ENCODE measurements at regions not wholly inside any gene's neighbourhood (a gene's known extent, or its start where the extent isn't known, plus 50 kb on each side); places are given as distances from the start of the nearest gene placed in this dataset.
"Not testable (repeated sequence)": the region's sequence is repeated elsewhere in the genome, so short reads cannot be mapped to it uniquely, and the experiment has no call there.

GRCh38 chr19:28638445-28638844 is 574.5 kb downstream of the UQCRFS1 start:
- Histone ChIP-seq H3K27me3 (ENCODE audit: insufficient read depth, low read length) (no peaks in the 10 kb centered on the region), H3K9ac (ENCODE audit: low read depth, low read length) (no peak overlapping the region), H3K27ac (ENCODE audit: low read depth, low read length) (no peak overlapping the region), H3K4me1 (ENCODE audit: insufficient read depth, low read length) (peaks cover 1% of the 10 kb centered on the region; the same call in 1 of the 2 replicates), H3K9me3 (ENCODE audit: insufficient read depth, low read depth, low read length) (no peaks in the 10 kb centered on the region), H3K4me3 (ENCODE audit: low read length) (no peak overlapping the region), H3K36me3 (ENCODE audit: insufficient read depth, low read length) (peaks cover 6% of the 10 kb centered on the region; the same call in 1 of the 2 replicates)
- 93% methylated on average over 4 of the region's 4 CpGs for WGBS

- no peak overlapping the region for H3K4me3 ChIP-seq (ENCODE audit: low read length)
- no peak overlapping the region for H3K27ac ChIP-seq (ENCODE audit: low read depth, low read length)
- WGBS, result 96% methylated on average over 5 of the region's 5 CpGs
- no peaks in the 10 kb centered on the region for H3K36me3 ChIP-seq (ENCODE audit: insufficient read depth, low read length)
- H3K9me3 ChIP-seq (ENCODE audit: insufficient read depth, low read depth, low read length), result no peaks in the 10 kb centered on the region
- no peaks in the 10 kb centered on the region for H3K27me3 ChIP-seq (ENCODE audit: insufficient read depth, low read length)
- no peak overlapping the region for H3K9ac ChIP-seq (ENCODE audit: low read depth, low read length)
- H3K4me1 ChIP-seq (ENCODE audit: insufficient read depth, low read length), result peaks cover 5% of the 10 kb centered on the region; the same call in 1 of the 2 replicates
Measured at GRCh38 chr19:28636706-28637105, 576.2 kb downstream of the UQCRFS1 start.

- no peak overlapping the region for H3K9ac ChIP-seq (ENCODE audit: low read depth, low read length)
- WGBS, result 80% methylated on average over 5 of the region's 5 CpGs
- no peaks in the 10 kb centered on the region for H3K9me3 ChIP-seq (ENCODE audit: insufficient read depth, low read depth, low read length)
- H3K4me1 ChIP-seq (ENCODE audit: insufficient read depth, low read length), result peaks cover 5% of the 10 kb centered on the region; the same call in 1 of the 2 replicates
- no peak overlapping the region for H3K4me3 ChIP-seq (ENCODE audit: low read length)
- H3K27me3 ChIP-seq (ENCODE audit: insufficient read depth, low read length), result no peaks in the 10 kb centered on the region
- no peak overlapping the region for H3K27ac ChIP-seq (ENCODE audit: low read depth, low read length)
- no peaks in the 10 kb centered on the region for H3K36me3 ChIP-seq (ENCODE audit: insufficient read depth, low read length)
Measured at GRCh38 chr19:28636016-28636629, 576.8 kb downstream of the UQCRFS1 start.

GRCh38 chr19:28634837-28635236 is 578.1 kb downstream of the UQCRFS1 start:
- Histone ChIP-seq H3K4me1 (ENCODE audit: insufficient read depth, low read length) (peaks cover 5% of the 10 kb centered on the region; the same call in 1 of the 2 replicates), H3K9ac (ENCODE audit: low read depth, low read length) (no peak overlapping the region), H3K27ac (ENCODE audit: low read depth, low read length) (no peak overlapping the region), H3K36me3 (ENCODE audit: insufficient read depth, low read length) (no peaks in the 10 kb centered on the region), H3K27me3 (ENCODE audit: insufficient read depth, low read length) (no peaks in the 10 kb centered on the region), H3K9me3 (ENCODE audit: insufficient read depth, low read depth, low read length) (no peaks in the 10 kb centered on the region), H3K4me3 (ENCODE audit: low read length) (no peak overlapping the region)
- 100% methylated on average over 1 of the region's 1 CpG for WGBS

- no peak overlapping the region for H3K27ac ChIP-seq (ENCODE audit: low read depth, low read length)
- peaks cover 5% of the 10 kb centered on the region; the same call in 1 of the 2 replicates for H3K4me1 ChIP-seq (ENCODE audit: insufficient read depth, low read length)
- H3K4me3 ChIP-seq (ENCODE audit: low read length), result no peak overlapping the region
- H3K27me3 ChIP-seq (ENCODE audit: insufficient read depth, low read length), result no peaks in the 10 kb centered on the region
- H3K9me3 ChIP-seq (ENCODE audit: insufficient read depth, low read depth, low read length), result no peaks in the 10 kb centered on the region
- no peaks in the 10 kb centered on the region for H3K36me3 ChIP-seq (ENCODE audit: insufficient read depth, low read length)
- no peak overlapping the region for H3K9ac ChIP-seq (ENCODE audit: low read depth, low read length)
Measured at GRCh38 chr19:28634019-28634328, 579.0 kb downstream of the UQCRFS1 start.

GRCh38 chr19:28633319-28634018 is 579.5 kb downstream of the UQCRFS1 start:
- no peaks in the 10 kb centered on the region for H3K27me3 ChIP-seq (ENCODE audit: insufficient read depth, low read length)
- H3K36me3 ChIP-seq (ENCODE audit: insufficient read depth, low read length), result no peaks in the 10 kb centered on the region; the same call in 1 of the 2 replicates
- H3K27ac ChIP-seq (ENCODE audit: low read depth, low read length), result no peak overlapping the region
- H3K4me1 ChIP-seq (ENCODE audit: insufficient read depth, low read length), result peaks cover 5% of the 10 kb centered on the region; the same call in 1 of the 2 replicates
- 53% methylated on average over 7 of the region's 8 CpGs for WGBS
- H3K9me3 ChIP-seq (ENCODE audit: insufficient read depth, low read depth, low read length), result 0 out of 2 replicates have a peak, but pooled peaks cover 2% of the 10 kb centered on the region
- no peak overlapping the region for H3K9ac ChIP-seq (ENCODE audit: low read depth, low read length)
- no peak overlapping the region for H3K4me3 ChIP-seq (ENCODE audit: low read length)

- Histone ChIP-seq H3K27ac (ENCODE audit: low read depth, low read length) (no peak overlapping the region), H3K9ac (ENCODE audit: low read depth, low read length) (no peak overlapping the region), H3K4me1 (ENCODE audit: insufficient read depth, low read length) (peaks cover 5% of the 10 kb centered on the region; the same call in 1 of the 2 replicates), H3K36me3 (ENCODE audit: insufficient read depth, low read length) (peaks cover 2% of the 10 kb centered on the region; the same call in 1 of the 2 replicates), H3K27me3 (ENCODE audit: insufficient read depth, low read length) (no peaks in the 10 kb centered on the region), H3K9me3 (ENCODE audit: insufficient read depth, low read depth, low read length) (peaks cover 5% of the 10 kb centered on the region; the same call in 1 of the 2 replicates), H3K4me3 (ENCODE audit: low read length) (no peak overlapping the region)
- 91% methylated on average over 7 of the region's 7 CpGs for WGBS
Measured at GRCh38 chr19:28632371-28633080, 580.4 kb downstream of the UQCRFS1 start.

- peaks cover 2% of the 10 kb centered on the region; the same call in 1 of the 2 replicates for H3K36me3 ChIP-seq (ENCODE audit: insufficient read depth, low read length)
- peaks cover 7% of the 10 kb centered on the region; the same call in 1 of the 2 replicates for H3K9me3 ChIP-seq (ENCODE audit: insufficient read depth, low read depth, low read length)
- H3K27ac ChIP-seq (ENCODE audit: low read depth, low read length), result no peak overlapping the region
- no peak overlapping the region for H3K4me3 ChIP-seq (ENCODE audit: low read length)
- 94% methylated on average over 6 of the region's 6 CpGs for WGBS
- no peaks in the 10 kb centered on the region for H3K27me3 ChIP-seq (ENCODE audit: insufficient read depth, low read length)
- H3K9ac ChIP-seq (ENCODE audit: low read depth, low read length), result no peak overlapping the region
- H3K4me1 ChIP-seq (ENCODE audit: insufficient read depth, low read length), result peaks cover 5% of the 10 kb centered on the region; the same call in 1 of the 2 replicates
Measured at GRCh38 chr19:28631961-28632360, 581.0 kb downstream of the UQCRFS1 start.

GRCh38 chr19:28627669-28628068 is 585.3 kb downstream of the UQCRFS1 start:
- Histone ChIP-seq H3K36me3 (ENCODE audit: insufficient read depth, low read length) (peaks cover 2% of the 10 kb centered on the region; the same call in 1 of the 2 replicates), H3K27me3 (ENCODE audit: insufficient read depth, low read length) (no peaks in the 10 kb centered on the region), H3K9me3 (ENCODE audit: insufficient read depth, low read depth, low read length) (peaks cover 7% of the 10 kb centered on the region; the same call in 1 of the 2 replicates), H3K4me3 (ENCODE audit: low read length) (no peak overlapping the region), H3K4me1 (ENCODE audit: insufficient read depth, low read length) (no peaks in the 10 kb centered on the region), H3K27ac (ENCODE audit: low read depth, low read length) (no peak overlapping the region), H3K9ac (ENCODE audit: low read depth, low read length) (no peak overlapping the region)
- WGBS, result 100% methylated on average over 1 of the region's 1 CpG

GRCh38 chr19:28626407-28626806 is 586.5 kb downstream of the UQCRFS1 start:
- not testable (repeated sequence) for H3K9ac ChIP-seq (ENCODE audit: low read depth, low read length); H3K9me3 ChIP-seq (ENCODE audit: insufficient read depth, low read depth, low read length); H3K27ac ChIP-seq (ENCODE audit: low read depth, low read length); H3K4me1 ChIP-seq (ENCODE audit: insufficient read depth, low read length); H3K4me3 ChIP-seq (ENCODE audit: low read length); H3K27me3 ChIP-seq (ENCODE audit: insufficient read depth, low read length); H3K36me3 ChIP-seq (ENCODE audit: insufficient read depth, low read length)
- 94% methylated on average over 2 of the region's 2 CpGs for whole genome bisulfite sequencing

- Histone ChIP-seq H3K27ac (ENCODE audit: low read depth, low read length) (no peak overlapping the region), H3K4me1 (ENCODE audit: insufficient read depth, low read length) (no peaks in the 10 kb centered on the region)
Measured at GRCh38 chr19:28619816-28620429, 593.0 kb downstream of the UQCRFS1 start.

More at GRCh38 chr19:28619816-28620429, 593.0 kb downstream of the UQCRFS1 start:
- Histone ChIP-seq H3K4me3 (ENCODE audit: low read length) (no peak overlapping the region), H3K9me3 (ENCODE audit: insufficient read depth, low read depth, low read length) (peaks cover 8% of the 10 kb centered on the region), H3K36me3 (ENCODE audit: insufficient read depth, low read length) (peaks cover 13% of the 10 kb centered on the region; the same call in 1 of the 2 replicates), H3K27me3 (ENCODE audit: insufficient read depth, low read length) (no peaks in the 10 kb centered on the region), H3K9ac (ENCODE audit: low read depth, low read length) (no peak overlapping the region)
- WGBS, result 95% methylated on average over 5 of the region's 5 CpGs
